ENCODE measurements at regions not wholly inside any gene's neighbourhood (a gene's known extent, or its start where the extent isn't known, plus 50 kb on each side); places are given as distances from the start of the nearest gene placed in this dataset.
"Not testable (repeated sequence)": the region's sequence is repeated elsewhere in the genome, so short reads cannot be mapped to it uniquely, and the experiment has no call there.

- intact Hi-C loops (cut with DNase I) = no loop called here
- Histone ChIP-seq H3K27ac (no peak overlapping the region), H3K9me3 (no peaks in the 10 kb centered on the region), H3K27me3 (no peaks in the 10 kb centered on the region), H3K36me3 (no peaks in the 10 kb centered on the region), H3K4me3 (no peak overlapping the region), H3K4me1 (no peaks in the 10 kb centered on the region)
- no peak for TF ChIP-seq POLR2A (IDR thresholded peaks at IDR 0.05)
- TF ChIP-seq, protein P1, sequence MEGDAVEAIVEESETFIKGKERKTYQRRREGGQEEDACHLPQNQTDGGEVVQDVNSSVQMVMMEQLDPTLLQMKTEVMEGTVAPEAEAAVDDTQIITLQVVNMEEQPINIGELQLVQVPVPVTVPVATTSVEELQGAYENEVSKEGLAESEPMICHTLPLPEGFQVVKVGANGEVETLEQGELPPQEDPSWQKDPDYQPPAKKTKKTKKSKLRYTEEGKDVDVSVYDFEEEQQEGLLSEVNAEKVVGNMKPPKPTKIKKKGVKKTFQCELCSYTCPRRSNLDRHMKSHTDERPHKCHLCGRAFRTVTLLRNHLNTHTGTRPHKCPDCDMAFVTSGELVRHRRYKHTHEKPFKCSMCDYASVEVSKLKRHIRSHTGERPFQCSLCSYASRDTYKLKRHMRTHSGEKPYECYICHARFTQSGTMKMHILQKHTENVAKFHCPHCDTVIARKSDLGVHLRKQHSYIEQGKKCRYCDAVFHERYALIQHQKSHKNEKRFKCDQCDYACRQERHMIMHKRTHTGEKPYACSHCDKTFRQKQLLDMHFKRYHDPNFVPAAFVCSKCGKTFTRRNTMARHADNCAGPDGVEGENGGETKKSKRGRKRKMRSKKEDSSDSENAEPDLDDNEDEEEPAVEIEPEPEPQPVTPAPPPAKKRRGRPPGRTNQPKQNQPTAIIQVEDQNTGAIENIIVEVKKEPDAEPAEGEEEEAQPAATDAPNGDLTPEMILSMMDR (IDR thresholded peaks at IDR 0.05) = no peak
- 66% methylated on average over 3 of the region's 3 CpGs for WGBS (ENCODE audit: insufficient coverage, low coverage, low lambda C conversion rate, missing lambda C conversion rate)
- no peak for DNase-seq
- no peak for ATAC-seq
Measured at GRCh38 chr5:92836855-92837755, 743.9 kb downstream of the NR2F1-AS1 start.

DNA sequence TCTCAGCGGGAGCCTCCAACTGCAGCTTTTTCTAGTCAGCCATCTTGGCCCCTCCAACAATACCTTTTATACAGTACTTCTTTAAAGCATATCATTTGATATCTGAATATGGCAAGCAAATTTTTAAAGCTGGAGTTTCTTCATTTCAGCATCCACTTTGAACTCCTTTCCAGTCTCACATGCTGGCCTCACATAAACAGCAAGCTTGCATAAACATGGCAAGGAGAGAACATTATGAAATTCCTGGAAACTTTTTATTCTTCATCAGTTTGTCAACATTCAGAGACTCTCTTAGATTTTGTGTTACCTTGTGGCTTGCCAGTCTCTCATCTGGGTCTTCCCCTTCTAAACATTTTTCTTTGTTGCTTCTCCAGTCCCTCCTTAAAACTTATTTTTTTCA lies 745.3 kb downstream of the NR2F1-AS1 start:
- Histone ChIP-seq H3K4me1 (no peaks in the 10 kb centered on the region), H3K27me3 (no peaks in the 10 kb centered on the region), H3K9me3 (no peaks in the 10 kb centered on the region), H3K27ac (no peak overlapping the region), H3K4me3 (no peak overlapping the region), H3K36me3 (no peaks in the 10 kb centered on the region)
- TF ChIP-seq, protein P1 (IDR thresholded peaks at IDR 0.05) = no peak
- no peak for TF ChIP-seq POLR2A (IDR thresholded peaks at IDR 0.05)
- ATAC-seq = no peak
- DNase-seq = no peak
- WGBS (ENCODE audit: insufficient coverage, low coverage, low lambda C conversion rate, missing lambda C conversion rate) = 0% methylated on average over 1 of the region's 1 CpG
- intact Hi-C loops (cut with DNase I) = no loop called here

DNA sequence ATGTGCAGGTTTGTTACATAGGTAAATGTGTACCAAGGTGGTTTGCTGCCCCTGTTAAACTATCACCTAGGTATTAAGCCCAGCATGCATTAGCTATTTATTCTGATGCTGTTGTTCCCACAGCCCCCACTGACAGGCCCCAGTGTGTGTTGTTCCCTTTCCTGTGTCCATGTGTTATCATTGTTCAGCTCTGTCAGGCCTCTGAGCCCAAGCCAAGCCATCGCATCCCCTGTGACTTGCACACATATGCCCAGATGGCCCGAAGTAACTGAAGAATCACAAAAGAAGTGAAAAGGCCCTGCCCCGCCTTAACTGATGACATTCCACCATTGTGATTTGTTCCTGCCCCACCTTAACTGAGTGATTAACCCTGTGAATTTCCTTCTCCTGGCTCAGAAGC lies 757.5 kb downstream of the NR2F1-AS1 start:
- not testable (repeated sequence) for H3K27ac ChIP-seq, ATAC-seq, H3K36me3 ChIP-seq

GRCh38 chr5:92822183-92822582 lies 758.8 kb downstream of the NR2F1-AS1 start:
- intact Hi-C loops (cut with DNase I) = no loop called here
- DNase-seq (no peak), ATAC-seq (no peak)
- Histone ChIP-seq H3K9me3 (no peaks in the 10 kb centered on the region), H3K27ac (no peak overlapping the region), H3K36me3 (no peaks in the 10 kb centered on the region), H3K4me3 (no peak overlapping the region), H3K27me3 (no peaks in the 10 kb centered on the region), H3K4me1 (no peaks in the 10 kb centered on the region)
- TF ChIP-seq, protein P1 (IDR thresholded peaks at IDR 0.05) = no peak
- no peak for TF ChIP-seq POLR2A (IDR thresholded peaks at IDR 0.05)
- WGBS (ENCODE audit: insufficient coverage, low coverage, low lambda C conversion rate, missing lambda C conversion rate) = 68% methylated on average over 9 of the region's 9 CpGs

More for the DNA sequence above, 757.5 kb downstream of the NR2F1-AS1 start:
- H3K9me3 ChIP-seq; H3K4me3 ChIP-seq; DNase-seq; intact Hi-C loops (cut with DNase I); H3K4me1 ChIP-seq; H3K27me3 ChIP-seq: not testable (repeated sequence)
- WGBS (ENCODE audit: insufficient coverage, low coverage, low lambda C conversion rate, missing lambda C conversion rate) = 100% methylated on average over 1 of the region's 3 CpGs

- no peak overlapping the region for H3K27ac ChIP-seq
- 70% methylated on average over 3 of the region's 3 CpGs for WGBS (ENCODE audit: insufficient coverage, low coverage, low lambda C conversion rate, missing lambda C conversion rate)
- no peak for ATAC-seq
- no peak for DNase-seq
- H3K36me3 ChIP-seq = no peaks in the 10 kb centered on the region
- TF ChIP-seq, protein P1 (IDR thresholded peaks at IDR 0.05) = no peak
- no peak for TF ChIP-seq POLR2A (IDR thresholded peaks at IDR 0.05)
- no peaks in the 10 kb centered on the region for H3K4me1 ChIP-seq
- H3K27me3 ChIP-seq = no peaks in the 10 kb centered on the region
- no peaks in the 10 kb centered on the region for H3K9me3 ChIP-seq
- no peak overlapping the region for H3K4me3 ChIP-seq
- intact Hi-C loops (cut with DNase I) = no loop called here
Measured at GRCh38 chr5:92809855-92810465, 771.1 kb downstream of the NR2F1-AS1 start.
